H4 (cell line): ENCODE measurements at regions not wholly inside any gene's neighbourhood (a gene's known extent, or its start where the extent isn't known, plus 50 kb on each side); places are given as distances from the start of the nearest gene placed in this dataset.
"Not testable (repeated sequence)": the region's sequence is repeated elsewhere in the genome, so short reads cannot be mapped to it uniquely, and the experiment has no call there.

Experiments used
- DNase-seq: peaks from one replicate; pipeline ENCODE4 v3.0.0-alpha.2; 2015; ENCODE audit warnings: low spot score

DNA sequence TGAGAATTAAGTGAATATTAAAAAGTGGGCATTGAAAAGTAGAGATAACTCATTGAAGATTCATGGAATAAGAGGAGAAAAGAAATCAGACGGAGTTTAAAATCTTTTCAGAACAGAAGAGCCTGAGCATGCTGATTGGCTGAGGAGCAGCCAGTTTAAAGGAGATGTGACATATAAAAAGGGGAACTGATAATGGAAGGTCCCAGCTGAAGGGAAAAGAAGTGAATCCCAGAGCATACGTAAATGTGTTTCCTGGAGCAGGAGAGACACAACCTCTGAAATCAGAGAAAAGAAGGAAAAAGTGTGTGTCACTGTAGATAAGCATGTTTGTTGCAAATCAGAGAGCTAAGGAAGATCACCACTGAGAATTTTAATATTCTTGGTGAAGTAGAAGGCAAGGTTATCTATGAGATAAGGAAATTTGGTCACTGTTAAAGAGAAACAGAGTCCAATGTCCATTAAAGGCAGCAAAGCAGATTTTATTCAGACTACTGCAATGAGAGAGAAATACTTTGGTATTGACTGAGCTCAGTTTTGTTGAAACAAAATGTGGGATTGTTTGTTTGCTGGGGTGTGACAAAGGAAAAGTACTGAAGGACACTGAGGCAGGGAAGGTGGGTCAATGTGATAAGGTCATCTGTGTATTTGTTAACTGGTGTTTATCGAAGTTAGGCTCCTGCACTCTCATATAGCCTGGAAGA, 84.6 kb upstream of the WDR72 start:
- DNase-seq = no peak

GRCh38 chr15:53843166-53843565, 83.7 kb upstream of the WDR72 start:
- no peak for DNase-seq

DNA sequence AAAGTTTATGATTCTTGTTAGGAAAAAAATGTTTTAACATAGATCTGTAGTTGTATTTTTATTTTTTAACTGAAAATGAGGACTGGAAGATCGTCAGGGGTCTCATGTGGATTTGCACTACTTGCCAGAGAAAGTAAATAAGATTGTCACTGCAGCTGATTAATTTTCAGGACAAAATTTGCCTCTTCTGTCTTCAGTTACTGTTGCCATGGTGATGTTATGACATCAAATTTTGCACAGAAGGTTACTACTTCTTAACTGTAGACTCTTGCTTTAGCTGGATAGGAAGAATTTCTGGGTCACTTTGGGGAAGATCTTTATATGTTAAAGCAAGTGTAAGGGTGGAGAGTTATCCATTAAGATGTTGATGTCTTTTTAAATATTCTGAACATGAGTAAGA, 82.2 kb upstream of the WDR72 start:
- DNase-seq = no peak

DNA sequence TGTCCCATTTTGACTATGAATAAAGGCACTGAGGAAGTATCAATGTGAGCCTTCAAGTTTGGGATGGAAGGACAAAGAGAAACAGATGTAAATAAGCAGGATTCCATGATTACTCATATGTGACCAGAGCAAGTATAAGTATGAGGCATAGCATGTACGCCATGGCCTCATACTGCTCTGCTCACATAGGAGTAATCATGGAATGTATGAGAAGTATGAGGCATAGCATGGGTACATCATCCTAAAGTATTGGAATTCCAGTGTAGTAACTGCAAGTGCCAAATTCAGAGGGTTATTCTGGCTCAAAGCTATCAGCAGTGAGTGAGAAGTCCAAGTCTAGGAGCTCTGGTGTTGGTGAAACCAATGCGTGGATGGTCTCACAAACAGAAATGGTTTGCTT, 81.2 kb upstream of the WDR72 start:
- no peak for DNase-seq

GRCh38 chr15:53837263-53837662, 77.8 kb upstream of the WDR72 start:
- DNase-seq = peak; percentile 8

- no peak for DNase-seq
These were observed 77.2 kb upstream of the WDR72 start for GRCh38 chr15:53836618-53837017.

GRCh38 chr15:53835309-53835708, 75.8 kb upstream of the WDR72 start:
- no peak for DNase-seq

- DNase-seq = no peak
These were observed 74.8 kb upstream of the WDR72 start for GRCh38 chr15:53834214-53834613.

- peak; percentile 69 for DNase-seq
These were observed 73.7 kb upstream of the WDR72 start for GRCh38 chr15:53833134-53833624.

- peak; percentile 16 for DNase-seq
These were observed 72.7 kb upstream of the WDR72 start for GRCh38 chr15:53831907-53832770.

DNA sequence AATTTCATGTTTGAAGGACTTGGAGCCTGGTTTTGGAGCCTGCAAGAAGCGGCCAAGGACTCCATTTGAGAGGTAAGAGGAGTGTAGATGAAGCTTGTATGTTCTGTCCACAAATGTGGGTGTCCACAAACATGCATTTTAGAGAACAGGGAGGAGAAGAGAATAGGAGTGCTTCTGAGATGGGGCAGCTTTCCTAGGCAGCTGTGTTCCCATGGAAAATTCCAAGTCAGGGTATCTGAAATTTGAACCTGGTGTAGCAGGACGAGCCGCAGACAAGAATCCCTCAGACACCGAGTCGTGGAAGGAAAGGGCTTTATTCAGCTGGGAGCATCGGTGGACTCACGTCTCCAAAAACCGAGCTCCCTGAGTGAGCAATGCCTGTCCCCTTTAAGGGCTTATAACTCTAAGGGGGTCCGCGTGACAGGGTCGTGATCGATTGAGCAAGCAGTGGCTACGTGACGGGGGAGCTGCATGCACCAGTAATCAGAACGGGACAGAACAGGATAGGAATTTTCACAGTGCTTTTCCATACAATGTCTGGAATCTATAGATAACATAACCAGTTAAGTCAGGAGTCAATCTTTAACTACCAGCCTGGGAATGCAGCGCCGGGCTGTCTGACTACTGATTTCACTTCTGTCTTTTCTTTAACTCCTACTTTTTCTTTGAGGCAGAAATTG, 71.4 kb upstream of the WDR72 start:
- DNase-seq = no peak

DNA sequence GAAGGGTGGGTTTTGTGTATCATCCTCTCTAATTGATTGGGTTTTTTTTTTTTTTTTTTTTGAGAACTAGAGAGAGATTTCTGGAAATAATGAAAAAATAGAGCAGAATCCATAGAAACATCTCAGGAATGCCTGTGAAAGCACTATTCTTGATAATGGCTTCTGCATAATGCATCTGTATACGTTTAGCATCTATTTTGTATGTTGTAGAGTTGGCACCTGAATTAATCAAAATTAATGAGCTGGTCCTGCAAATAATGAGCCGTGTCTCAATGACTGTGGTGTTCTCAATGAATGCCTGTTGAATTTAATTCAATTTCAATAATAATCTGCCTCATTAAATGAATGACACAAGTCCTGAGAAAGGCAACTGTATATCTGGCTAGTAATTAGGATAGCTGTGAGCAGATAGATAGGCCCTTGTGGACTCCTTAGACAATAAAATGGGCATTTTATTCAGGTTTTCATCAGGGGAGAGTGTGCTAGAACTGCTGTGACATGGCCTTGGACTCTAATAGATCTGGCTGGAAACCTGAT, 70.5 kb upstream of the WDR72 start:
- DNase-seq = no peak

DNA sequence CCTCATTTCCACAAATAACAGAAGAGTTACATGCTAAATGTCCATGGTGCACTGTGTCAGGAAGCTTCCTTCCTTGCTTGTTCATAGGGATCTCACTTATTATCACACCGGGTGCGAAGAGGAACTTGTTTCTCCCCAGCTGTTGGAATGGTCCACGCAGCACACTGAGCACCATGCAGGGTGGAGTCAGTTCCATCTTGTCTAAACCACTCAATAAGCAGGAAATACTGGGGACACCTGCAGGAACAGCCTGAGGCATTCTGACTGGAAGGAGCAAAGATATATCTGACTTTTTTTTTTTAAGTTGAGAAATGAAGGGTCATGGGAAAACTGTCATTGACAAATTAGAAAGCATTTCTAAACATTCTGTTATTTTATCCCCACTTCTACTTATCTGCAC, 70.0 kb upstream of the WDR72 start:
- no peak for DNase-seq

DNA sequence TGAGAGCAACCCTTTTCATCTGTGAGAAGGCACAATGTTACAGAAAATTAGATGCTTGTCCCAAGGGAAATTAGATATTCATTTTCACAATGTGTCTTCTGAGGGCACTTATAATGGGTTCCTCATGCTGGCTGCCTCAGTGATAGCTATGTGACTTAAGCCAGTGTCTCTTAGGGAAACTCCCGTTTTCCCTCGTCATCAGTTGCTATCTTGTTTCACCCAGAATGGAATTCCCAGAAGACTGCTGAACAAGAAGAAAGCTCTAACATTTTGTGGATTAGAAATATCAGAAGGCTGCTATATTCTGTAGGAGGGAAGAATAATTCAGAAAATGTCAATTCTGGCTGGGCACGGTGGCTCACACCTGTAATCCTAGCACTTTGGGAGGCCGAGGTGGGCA, 67.9 kb upstream of the WDR72 start:
- DNase-seq = no peak

DNA sequence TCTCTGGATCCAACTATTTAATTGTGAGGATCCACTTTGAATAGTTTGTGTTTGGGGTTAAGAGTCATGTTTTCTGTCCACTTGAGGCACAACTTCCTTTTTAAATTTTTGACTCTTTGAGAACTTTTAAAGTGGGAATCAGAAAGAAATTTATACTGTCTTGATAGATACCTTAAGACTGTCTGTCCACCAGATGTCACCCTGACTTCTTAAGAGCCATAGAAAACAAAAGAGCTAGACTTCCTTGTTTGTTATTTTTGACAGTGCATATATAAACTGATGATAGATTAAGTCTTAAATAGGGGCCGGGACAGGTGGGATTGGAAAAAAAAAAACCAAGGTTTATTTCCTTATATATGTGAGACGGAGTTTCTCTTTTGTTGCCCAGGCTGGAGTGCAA, 52.1 kb upstream of the WDR72 start:
- peak; percentile 39 for DNase-seq

DNA sequence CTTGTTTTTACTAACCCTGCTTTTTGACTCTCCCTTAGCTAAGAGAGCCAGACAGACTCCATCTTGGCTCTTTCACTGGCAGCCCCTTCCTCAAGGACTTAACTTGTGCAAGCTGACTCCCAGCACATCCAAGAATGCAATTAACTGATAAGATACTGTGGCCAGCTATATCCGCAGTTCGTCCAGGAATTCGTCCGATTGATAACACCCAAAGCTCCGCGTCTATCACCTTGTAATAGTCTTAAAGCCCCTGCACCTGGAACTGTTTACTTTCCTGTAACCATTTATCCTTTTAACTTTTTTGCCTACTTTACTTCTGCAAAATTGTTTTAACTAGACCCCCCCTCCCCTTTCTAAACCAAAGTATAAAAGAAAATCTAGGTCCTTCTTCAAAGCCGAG, 50.8 kb upstream of the WDR72 start:
- DNase-seq = not testable (repeated sequence)
